ENCODE measurements at regions not wholly inside any gene's neighbourhood (a gene's known extent, or its start where the extent isn't known, plus 50 kb on each side); places are given as distances from the start of the nearest gene placed in this dataset.
A peak's percentile ranks its signal among the peaks of the same experiment; 100 is the strongest.

GRCh38 chr20:22339091-22339881, 245.1 kb downstream of the FOXA2 start (continued):
- no peak for TF ChIP-seq CCAR2 (optimal IDR thresholded peaks at IDR 0.05; ENCODE audit: low read depth, low read length)
- TF ChIP-seq ZFP62 (CRISPR knock-in tag; IDR thresholded peaks at IDR 0.05) = no peak
- TF ChIP-seq, protein P1, sequence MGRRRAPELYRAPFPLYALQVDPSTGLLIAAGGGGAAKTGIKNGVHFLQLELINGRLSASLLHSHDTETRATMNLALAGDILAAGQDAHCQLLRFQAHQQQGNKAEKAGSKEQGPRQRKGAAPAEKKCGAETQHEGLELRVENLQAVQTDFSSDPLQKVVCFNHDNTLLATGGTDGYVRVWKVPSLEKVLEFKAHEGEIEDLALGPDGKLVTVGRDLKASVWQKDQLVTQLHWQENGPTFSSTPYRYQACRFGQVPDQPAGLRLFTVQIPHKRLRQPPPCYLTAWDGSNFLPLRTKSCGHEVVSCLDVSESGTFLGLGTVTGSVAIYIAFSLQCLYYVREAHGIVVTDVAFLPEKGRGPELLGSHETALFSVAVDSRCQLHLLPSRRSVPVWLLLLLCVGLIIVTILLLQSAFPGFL (CRISPR knock-in tag; IDR thresholded peaks at IDR 0.05) = no peak
- no peak for TF ChIP-seq ZBTB21 (CRISPR knock-in tag; IDR thresholded peaks at IDR 0.05)
- TF ChIP-seq KDM5A (IDR thresholded peaks at IDR 0.05; ENCODE audit: borderline replicate concordance, low read length) = no peak
- TF ChIP-seq ZNF431 (CRISPR knock-in tag; IDR thresholded peaks at IDR 0.05; ENCODE audit: borderline replicate concordance, low read depth) = no peak
- TF ChIP-seq FUBP1 (CRISPR knock-in tag; IDR thresholded peaks at IDR 0.05; ENCODE audit: borderline replicate concordance) = no peak
- no peak for TF ChIP-seq NONO (IDR thresholded peaks at IDR 0.05)
- TF ChIP-seq NONO (CRISPR knock-in tag; conservative IDR thresholded peaks at IDR 0.05) = no peak
- TF ChIP-seq KLF13 (CRISPR knock-in tag; IDR thresholded peaks at IDR 0.05) = no peak
- TF ChIP-seq RFX3 (CRISPR knock-in tag; IDR thresholded peaks at IDR 0.05) = no peak
- TF ChIP-seq ZNF563 (CRISPR knock-in tag; IDR thresholded peaks at IDR 0.05) = no peak
- TF ChIP-seq PHF20 (CRISPR knock-in tag; IDR thresholded peaks at IDR 0.05) = no peak
- no peak for TF ChIP-seq ZNF530 (CRISPR knock-in tag; IDR thresholded peaks at IDR 0.05; ENCODE audit: low read depth)
- TF ChIP-seq SP140L (CRISPR knock-in tag; IDR thresholded peaks at IDR 0.05; ENCODE audit: borderline replicate concordance) = peak; percentile 91; the same call in 1 of the 2 replicates
- no peak for TF ChIP-seq ZNF225 (CRISPR knock-in tag; IDR thresholded peaks at IDR 0.05)
- no peak for TF ChIP-seq SOX13 (IDR thresholded peaks at IDR 0.05)
- no peak for TF ChIP-seq SOX13 (CRISPR knock-in tag; conservative IDR thresholded peaks at IDR 0.05 in 1 of 2, IDR thresholded peaks at IDR 0.05 in 1 of 2)
- 0 out of 2 replicates have a peak, but pooled peaks have one; percentile 16 for TF ChIP-seq ZMYM4 (CRISPR knock-in tag; IDR thresholded peaks at IDR 0.05)
- TF ChIP-seq, protein P2, sequence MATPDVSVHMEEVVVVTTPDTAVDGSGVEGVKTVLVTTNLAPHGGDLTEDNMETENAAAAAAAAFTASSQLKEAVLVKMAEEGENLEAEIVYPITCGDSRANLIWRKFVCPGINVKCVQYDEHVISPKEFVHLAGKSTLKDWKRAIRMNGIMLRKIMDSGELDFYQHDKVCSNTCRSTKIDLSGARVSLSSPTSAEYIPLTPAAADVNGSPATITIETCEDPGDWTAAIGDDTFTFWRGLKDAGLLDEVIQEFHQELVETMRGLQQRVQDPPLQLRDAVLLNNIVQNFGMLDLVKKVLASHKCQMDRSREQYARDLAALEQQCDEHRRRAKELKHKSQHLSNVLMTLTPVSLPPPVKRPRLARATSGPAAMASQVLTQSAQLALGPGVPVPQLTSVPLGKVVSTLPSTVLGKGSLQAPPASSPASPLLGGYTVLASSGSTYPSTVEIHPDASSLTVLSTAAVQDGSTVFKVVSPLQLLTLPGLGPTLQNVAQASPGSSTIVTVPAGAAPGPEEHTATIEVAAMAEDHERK (CRISPR knock-in tag; IDR thresholded peaks at IDR 0.05; ENCODE audit: low read depth) = no peak
- TF ChIP-seq, protein P3, sequence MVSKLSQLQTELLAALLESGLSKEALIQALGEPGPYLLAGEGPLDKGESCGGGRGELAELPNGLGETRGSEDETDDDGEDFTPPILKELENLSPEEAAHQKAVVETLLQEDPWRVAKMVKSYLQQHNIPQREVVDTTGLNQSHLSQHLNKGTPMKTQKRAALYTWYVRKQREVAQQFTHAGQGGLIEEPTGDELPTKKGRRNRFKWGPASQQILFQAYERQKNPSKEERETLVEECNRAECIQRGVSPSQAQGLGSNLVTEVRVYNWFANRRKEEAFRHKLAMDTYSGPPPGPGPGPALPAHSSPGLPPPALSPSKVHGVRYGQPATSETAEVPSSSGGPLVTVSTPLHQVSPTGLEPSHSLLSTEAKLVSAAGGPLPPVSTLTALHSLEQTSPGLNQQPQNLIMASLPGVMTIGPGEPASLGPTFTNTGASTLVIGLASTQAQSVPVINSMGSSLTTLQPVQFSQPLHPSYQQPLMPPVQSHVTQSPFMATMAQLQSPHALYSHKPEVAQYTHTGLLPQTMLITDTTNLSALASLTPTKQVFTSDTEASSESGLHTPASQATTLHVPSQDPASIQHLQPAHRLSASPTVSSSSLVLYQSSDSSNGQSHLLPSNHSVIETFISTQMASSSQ (IDR thresholded peaks at IDR 0.05; ENCODE audit: low read depth) = no peak
- TF ChIP-seq, protein P3 (CRISPR knock-in tag; IDR thresholded peaks at IDR 0.05; ENCODE audit: borderline replicate concordance) = no peak
- no peak for TF ChIP-seq MIER2 (CRISPR knock-in tag; IDR thresholded peaks at IDR 0.05)

Data from HepG2 (cell line).